ENCODE measurements at regions not wholly inside any gene's neighbourhood (a gene's known extent, or its start where the extent isn't known, plus 50 kb on each side); places are given as distances from the start of the nearest gene placed in this dataset.

GRCh38 chr10:123607386-123607785 lies 58.8 kb upstream of the GPR26 start:
- DNase-seq (ENCODE audit: low spot score in 2 of 2) (no peak), ATAC-seq (no peak)
- peaks cover 0 to 12% of the 10 kb centered on the region in 2 donors for H3K9me3 Mint-ChIP-seq
- peaks cover 0 to 8% of the 10 kb centered on the region in 2 donors for H3K36me3 Mint-ChIP-seq
- no peak overlapping the region for H3K27ac Mint-ChIP-seq

- H3K36me3 Mint-ChIP-seq, result peaks cover 0 to 8% of the 10 kb centered on the region in 2 donors
- no peak overlapping the region for H3K27ac Mint-ChIP-seq
- DNase-seq (ENCODE audit: low spot score in 2 of 2), result no peak
- H3K9me3 Mint-ChIP-seq, result peaks cover 0 to 12% of the 10 kb centered on the region in 2 donors
- ATAC-seq, result no peak
Observed at GRCh38 chr10:123608047-123608446, 58.1 kb upstream of the GPR26 start.

- H3K36me3 Mint-ChIP-seq, result no peaks in the 10 kb centered on the region
- H3K27ac Mint-ChIP-seq, result no peak overlapping the region
- peaks cover 0 to 9% of the 10 kb centered on the region in 2 donors for H3K9me3 Mint-ChIP-seq
- ATAC-seq, result no peak
- no peak for DNase-seq (ENCODE audit: low spot score in 2 of 2)
Observed at GRCh38 chr10:123611243-123611642, 54.9 kb upstream of the GPR26 start.

GRCh38 chr10:123611876-123612275 lies 54.3 kb upstream of the GPR26 start:
- DNase-seq (ENCODE audit: low spot score in 2 of 2), result no peak
- Mint-ChIP-seq H3K36me3 (no peaks in the 10 kb centered on the region), H3K9me3 (peaks cover 0 to 9% of the 10 kb centered on the region in 2 donors), H3K27ac (no peak overlapping the region)
- no peak for ATAC-seq

- ATAC-seq, result no peak
- Mint-ChIP-seq H3K36me3 (no peaks in the 10 kb centered on the region), H3K27ac (no peak overlapping the region), H3K9me3 (peaks cover 0 to 9% of the 10 kb centered on the region in 2 donors)
- DNase-seq (ENCODE audit: low spot score in 2 of 2), result no peak
Observed at GRCh38 chr10:123613346-123613850, 52.8 kb upstream of the GPR26 start.

- Mint-ChIP-seq H3K9me3 (peaks cover 0 to 8% of the 10 kb centered on the region in 2 donors), H3K27ac (no peak overlapping the region), H3K36me3 (no peaks in the 10 kb centered on the region)
- DNase-seq (ENCODE audit: low spot score in 2 of 2) (peak in 1 of 2 donors; percentile 46), ATAC-seq (no peak)
Observed at GRCh38 chr10:123614888-123615287, 51.3 kb upstream of the GPR26 start.

Measured in activated naive CD4-positive, alpha-beta T cell treated with anti-CD3 and anti-CD28 coated beads, Interleukin-2, amount 50 U/mL, for 72 hours (primary cell).